ENCODE measurements at regions not wholly inside any gene's neighbourhood (a gene's known extent, or its start where the extent isn't known, plus 50 kb on each side); places are given as distances from the start of the nearest gene placed in this dataset.
"Not testable (repeated sequence)": the region's sequence is repeated elsewhere in the genome, so short reads cannot be mapped to it uniquely, and the experiment has no call there.

GRCh38 chr12:94856324-94856723 lies 147.2 kb downstream of the NDUFA12 start:
- no peak for DNase-seq (ENCODE audit: low spot score)

DNA sequence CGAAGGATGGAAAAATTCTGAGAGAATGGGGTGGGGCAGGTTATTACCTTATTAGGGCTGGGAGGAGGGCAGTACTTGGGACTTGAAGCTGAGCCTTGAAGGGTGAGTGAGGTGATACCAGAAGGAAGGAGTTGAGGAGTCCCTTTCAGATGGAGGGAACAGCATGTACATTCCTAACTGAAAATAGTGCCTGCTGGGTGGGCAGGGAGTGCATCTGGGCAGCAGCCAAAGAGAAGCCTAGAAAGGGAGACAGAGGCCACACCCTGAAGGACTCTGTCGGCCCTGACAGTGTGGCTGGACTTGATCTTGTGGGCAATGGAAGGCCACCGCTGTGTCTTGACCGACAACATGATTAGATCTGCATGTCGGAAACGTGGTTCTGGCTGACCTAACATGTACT lies 147.6 kb downstream of the NDUFA12 start:
- no peak for DNase-seq (ENCODE audit: low spot score)

DNA sequence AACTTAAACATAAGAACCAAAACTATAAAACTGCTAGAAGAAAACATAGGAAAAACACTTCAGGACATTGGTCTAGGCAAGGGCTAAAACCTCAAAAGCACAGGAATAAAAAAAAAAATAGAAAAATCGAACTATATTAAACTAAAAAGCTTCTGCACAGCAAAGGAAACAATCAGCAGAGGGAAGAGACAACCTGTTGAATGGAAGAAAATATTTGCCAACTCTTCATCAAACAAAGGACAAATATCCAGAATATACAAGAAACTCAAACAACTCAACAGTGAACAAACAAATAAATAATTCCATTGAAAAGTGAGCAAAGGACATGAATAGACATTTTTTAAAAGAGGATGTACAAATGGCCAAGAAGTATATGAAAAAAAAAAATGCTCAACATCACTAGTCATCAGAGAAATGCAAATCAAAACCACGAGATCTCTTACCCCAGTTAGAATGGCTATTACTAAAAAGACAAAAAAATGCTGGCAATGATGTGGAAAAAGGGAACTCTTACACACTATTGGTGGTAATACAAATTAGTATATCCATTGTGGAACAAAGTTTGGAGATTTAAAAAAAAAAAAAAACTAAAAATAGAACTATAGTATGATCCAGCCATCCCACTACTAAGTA lies 152.0 kb downstream of the NDUFA12 start:
- DNase-seq (ENCODE audit: low spot score) = no peak

DNA sequence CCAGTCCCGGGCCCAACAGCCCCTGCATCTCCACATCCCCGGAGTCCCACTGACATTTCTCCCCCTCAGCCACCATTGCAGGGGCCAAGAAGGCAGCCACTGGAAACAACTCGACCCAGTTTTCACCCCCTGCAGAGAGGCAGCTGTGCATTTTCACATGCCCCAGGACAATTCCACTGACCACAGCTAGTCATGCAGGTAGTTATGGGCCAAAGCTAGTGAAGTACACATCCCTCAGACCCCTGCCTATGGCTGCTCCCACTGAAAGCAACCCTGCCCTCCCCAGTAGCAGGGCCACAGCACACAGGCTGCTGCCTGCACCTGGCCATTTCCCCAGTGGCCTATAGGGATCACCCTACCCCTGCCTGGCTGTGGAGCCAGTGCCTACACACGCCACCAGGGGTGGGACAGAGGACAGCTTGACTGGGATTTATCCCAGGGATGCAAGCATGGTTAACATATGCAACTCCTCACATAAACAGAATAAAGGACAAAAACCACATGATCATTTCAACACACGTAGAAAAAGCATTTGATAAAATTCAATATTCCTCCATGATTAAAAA lies 154.0 kb downstream of the NDUFA12 start:
- no peak for DNase-seq (ENCODE audit: low spot score)

DNA sequence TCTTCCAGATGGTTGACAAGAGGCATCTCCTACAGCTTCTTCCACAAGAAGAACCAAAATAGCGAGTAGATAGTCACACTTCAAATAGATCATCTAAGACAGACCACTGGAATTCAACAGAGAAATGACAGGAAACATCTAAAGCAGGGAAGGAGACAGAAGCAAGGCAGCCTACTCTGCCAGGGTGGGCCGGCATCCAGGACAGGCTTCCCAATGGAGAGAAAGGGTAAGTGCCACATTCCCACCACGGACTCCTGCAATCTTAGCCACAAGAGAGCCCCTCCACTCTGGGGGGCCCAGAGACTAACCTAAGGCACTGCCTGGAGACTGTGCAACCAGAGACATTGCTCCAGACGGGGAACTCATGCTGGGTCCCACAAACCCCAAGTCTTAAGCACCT lies 154.5 kb downstream of the NDUFA12 start:
- no peak for DNase-seq (ENCODE audit: low spot score)

DNA sequence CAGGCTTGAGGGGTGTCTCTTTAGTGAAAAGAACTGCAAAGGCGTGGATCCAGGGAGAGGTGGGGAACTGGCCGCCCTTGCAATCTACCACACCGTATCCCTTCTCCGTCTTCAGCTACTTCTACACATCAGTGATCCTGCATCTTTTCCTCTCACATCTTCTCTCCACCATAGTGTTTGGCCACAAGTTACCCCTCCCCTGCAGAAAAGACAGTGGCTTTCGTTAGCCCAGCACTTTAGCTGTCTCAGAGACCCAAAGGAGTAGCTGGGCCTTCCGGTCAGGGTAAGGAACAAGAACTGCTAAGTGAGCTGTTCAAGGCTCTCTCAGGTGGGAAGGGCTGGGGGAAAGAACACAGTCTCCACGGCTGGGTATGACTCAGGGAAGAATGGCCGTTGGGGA lies 158.4 kb downstream of the NDUFA12 start:
- DNase-seq (ENCODE audit: low spot score) = no peak

DNA sequence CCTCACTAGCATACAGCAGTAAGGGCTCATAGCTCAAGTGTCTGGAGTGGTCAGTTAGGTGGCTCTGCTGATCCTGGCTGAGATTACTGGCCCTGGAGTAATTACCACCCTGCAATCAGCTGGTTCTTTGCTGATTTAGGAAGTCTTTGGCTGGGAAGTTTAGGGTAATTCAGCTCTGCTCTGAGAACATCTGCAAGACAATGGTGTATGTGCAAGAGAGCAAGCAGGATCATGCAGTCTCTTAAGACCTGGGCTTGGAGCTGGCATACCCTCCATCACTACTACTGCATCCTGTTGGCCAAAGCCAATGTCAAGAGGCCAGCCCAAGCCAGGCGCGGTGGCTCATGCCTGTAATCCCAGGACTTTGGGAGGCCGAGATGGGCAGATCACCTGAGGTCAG lies 159.0 kb downstream of the NDUFA12 start:
- no peak for DNase-seq (ENCODE audit: low spot score)

GRCh38 chr12:94841904-94842610 lies 161.4 kb downstream of the NDUFA12 start:
- no peak for DNase-seq (ENCODE audit: low spot score)

GRCh38 chr12:94841177-94841576 lies 162.3 kb downstream of the NDUFA12 start:
- DNase-seq (ENCODE audit: low spot score) = no peak

DNA sequence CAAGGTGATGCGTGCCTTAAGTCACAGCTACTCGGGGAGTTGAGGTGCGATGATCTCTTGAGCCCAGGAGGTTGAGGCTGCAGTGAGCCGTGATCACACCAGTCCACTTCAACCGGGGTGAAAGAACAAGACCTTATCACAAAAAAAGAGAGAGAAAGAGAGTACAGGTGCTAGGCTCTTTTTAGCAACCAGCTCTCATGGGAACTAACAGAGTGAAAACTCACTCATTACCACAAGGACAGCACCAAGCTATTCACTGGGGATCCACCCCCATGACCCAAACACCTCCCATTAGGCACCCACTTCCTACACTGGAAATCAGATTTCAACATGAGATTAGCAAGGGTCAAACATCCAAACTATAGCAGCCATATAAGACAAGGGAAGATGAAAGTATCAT lies 164.2 kb downstream of the NDUFA12 start:
- DNase-seq (ENCODE audit: low spot score) = no peak

DNA sequence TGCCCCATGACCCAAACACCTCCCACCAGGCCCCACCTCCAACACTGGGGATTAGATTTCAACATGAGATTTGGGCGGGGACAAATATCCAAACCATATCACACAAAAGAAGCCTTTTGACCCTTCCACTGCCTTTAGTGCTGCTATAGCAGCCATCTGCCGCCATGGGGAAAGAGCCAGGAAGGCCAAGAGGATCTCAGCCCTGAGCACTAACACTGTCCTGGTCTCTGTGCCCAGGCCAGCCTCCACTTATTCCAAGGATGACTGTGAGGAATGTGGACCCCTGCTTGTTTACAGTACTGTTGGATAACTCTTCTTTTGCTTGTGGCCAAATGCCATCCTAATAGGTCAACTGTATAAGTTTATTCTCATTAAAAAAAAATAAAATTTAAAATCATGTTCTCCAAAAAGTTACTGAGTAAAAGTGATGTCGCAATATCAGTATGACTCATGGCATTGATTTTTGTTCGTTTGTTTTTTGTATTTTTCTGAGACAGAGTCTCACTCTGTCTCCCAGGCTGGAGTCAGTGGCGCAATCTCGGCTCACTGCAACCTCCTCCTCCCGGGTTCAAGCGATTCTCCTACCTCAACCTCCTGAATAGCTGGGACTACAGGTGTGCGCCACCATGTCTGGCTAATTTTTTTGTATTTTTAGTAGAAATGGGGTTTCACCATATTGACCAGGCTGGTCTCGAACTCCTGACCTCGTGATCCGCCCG lies 166.4 kb downstream of the NDUFA12 start:
- DNase-seq (ENCODE audit: low spot score) = not testable (repeated sequence)

DNA sequence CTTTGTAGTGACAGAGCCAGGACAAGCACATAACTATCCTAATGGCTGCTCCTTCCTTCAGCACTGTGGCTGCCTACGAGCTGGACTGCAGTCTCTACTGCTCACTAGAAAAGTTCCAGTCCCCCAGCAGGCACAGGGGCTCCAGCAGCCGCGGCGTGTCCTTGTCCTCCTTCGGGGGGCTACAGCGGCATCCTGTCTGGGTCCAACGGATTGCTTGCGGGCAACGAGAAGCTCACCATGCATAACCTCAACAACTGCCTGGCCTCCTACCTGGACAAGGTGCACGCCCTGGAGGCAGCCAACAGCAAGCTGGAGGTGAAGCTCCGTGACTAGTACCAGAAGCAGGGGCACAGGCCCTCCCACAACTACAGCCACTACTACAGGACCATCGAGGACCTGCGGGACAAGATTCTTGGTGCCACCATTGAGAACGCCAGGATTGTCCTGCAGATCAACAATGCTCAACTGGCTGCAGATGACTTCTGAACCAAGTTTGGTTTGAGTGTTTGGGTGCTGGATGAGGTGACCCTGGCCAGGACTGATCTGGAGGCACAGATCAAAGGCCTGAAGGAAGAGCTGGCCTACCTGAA lies 169.4 kb downstream of the NDUFA12 start:
- no peak for DNase-seq (ENCODE audit: low spot score)

DNA sequence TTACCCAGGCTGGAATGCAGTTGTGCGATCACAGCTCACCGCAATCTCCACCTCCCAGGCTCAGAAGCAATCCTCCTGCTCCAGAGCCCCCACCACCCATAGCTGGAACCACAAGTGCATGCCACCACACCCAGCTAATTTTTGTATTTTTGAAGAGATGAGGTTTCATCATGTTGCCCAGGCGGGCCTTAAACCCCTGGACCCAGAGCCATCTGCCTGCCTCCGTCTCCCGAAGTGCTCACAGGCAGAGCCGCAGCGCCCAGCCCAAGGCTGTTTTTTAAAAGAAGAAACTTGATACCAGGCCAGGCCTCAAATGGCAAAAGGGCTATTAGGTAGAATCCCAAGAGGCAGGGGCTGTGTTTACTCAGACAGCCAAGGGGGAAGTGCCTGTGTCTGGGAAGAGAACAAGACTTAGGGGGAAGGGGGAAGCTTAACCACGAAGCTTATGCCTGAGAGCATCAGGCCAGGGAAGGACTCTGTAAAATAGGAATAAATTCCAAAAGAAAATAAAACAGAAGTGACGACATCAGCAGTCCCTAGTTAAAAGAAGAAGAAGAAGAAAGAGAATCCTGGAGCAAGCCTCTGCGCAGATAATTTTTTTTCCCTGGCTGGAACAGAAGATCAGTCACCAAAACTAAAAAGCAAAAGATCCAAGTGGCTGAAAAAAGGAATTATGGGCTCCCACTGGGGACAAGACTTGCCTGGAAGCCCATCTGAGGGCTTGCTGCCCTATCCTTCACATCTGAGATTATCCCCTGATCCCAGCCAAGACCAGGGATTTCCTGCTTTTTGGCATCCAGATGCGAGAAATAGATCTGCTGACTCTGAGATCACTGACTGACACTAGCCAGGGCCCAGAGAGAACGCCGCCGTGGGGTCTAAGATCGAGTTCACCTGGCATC lies 170.5 kb downstream of the NDUFA12 start:
- DNase-seq (ENCODE audit: low spot score) = no peak

- no peak for DNase-seq (ENCODE audit: low spot score)
These were observed 171.4 kb downstream of the NDUFA12 start for GRCh38 chr12:94832105-94832504.

DNA sequence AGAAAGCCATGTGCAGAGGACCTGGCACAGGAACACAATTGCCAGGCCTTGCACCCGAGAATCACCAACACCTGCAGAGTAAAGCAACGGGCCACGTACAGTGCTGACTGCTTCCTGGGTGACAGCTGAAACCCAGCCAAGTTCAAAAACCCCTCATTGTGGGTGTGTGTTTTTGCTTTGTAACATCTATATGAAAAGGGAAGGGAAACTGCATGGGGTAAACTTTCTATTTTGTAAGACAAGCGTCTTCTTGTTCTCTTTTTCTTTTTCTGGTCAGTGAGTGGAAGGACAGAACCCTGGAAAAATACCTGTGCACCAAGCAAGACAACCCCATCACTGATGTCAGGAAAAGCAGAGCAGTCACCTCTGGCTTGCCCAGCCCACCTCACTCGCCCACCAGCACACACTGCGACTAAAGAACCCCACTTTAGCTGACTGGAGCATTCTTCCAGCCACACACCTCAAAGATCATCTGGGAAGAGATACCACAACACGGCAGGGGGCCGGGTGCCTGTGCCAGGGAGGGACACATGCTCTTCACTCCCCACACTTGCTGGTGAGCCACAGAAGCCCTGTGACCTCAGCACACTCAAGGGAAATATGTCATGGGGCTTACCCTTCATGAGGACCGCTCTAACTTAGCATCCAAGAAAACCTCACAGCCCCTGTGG lies 172.3 kb downstream of the NDUFA12 start:
- DNase-seq (ENCODE audit: low spot score) = no peak

DNA sequence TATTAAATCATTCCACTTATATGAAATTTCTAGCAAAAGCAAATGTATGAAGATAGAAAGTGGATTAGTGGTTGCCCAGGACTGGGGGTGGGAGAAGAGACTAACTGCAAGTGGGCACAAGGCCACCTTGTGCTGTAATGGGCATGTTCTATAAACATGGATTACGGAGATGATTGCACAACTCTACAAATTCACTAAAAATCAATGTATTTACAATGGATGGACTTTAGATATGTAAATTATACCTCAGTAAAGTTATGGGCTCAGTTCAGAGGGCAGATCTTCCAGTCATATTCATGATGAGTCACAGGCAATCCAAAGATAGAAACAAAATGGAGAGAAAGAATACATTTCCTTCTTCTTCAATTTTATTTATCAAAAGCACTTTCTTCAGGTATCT lies 173.9 kb downstream of the NDUFA12 start:
- no peak for DNase-seq (ENCODE audit: low spot score)

DNA sequence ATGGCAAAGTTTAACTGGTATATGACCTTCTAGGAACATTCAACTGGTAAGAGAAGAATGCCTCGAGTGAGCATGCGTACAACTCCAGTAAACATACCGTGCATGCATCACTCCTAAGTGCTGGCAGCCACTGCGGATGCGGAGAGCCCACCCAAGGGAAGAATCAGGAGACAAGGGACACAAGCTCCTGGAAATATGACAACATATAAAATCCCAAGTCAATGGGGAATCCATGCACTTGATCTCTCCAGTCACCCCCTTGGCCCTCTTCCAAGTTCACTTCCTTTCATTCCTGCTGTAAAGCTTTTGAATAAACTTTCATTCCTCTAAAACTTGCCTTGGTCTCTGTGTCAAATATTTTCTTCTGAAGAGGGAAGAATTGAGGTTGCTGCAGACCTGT lies 168.7 kb upstream of the TMCC3 start:
- DNase-seq (ENCODE audit: low spot score) = no peak

DNA sequence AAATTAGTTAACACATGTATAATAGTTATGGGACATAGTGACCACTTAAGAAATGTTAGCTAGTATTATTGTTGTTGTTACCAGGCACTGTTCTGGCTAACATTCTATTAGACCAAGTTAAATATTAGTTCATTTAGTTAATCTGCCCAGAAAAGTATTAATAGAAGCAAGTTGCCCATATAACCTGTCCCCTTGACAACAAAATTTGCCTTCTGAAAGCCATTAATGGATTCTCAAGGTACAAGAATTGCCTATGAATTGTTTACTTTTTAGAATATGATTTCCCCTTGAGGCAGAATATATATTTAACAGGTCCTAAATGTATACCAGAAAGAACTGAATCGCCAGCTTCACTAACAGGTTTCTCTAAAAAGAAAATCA lies 167.3 kb upstream of the TMCC3 start:
- no peak for DNase-seq (ENCODE audit: low spot score)

- not testable (repeated sequence) for DNase-seq (ENCODE audit: low spot score)
These were observed 166.8 kb upstream of the TMCC3 start for GRCh38 chr12:94817201-94817600.

- DNase-seq (ENCODE audit: low spot score) = not testable (repeated sequence)
These were observed 166.4 kb upstream of the TMCC3 start for GRCh38 chr12:94816746-94817145.

- DNase-seq (ENCODE audit: low spot score) = no peak
These were observed 165.6 kb upstream of the TMCC3 start for GRCh38 chr12:94815958-94816357.
